Stimulated activated CD4-positive, alpha-beta T cell treated with anti-CD3 and anti-CD28 coated beads, TNF-alpha, amount 100 ng/mL, for 48 hours (primary cell): ENCODE measurements at regions not wholly inside any gene's neighbourhood (a gene's known extent, or its start where the extent isn't known, plus 50 kb on each side); places are given as distances from the start of the nearest gene placed in this dataset.
"Not testable (repeated sequence)": the region's sequence is repeated elsewhere in the genome, so short reads cannot be mapped to it uniquely, and the experiment has no call there.

Experiments used
- DNase-seq, 3 donors: peaks; one replicate each; pipeline ENCODE4 v3.0.0-alpha.2; 2020; ENCODE audit warnings: low read depth in 3 of 3

- no peak for DNase-seq
Observed at GRCh38 chr3:26068890-26069289, 279.0 kb downstream of the OXSM start.

- no peak for DNase-seq
Observed at GRCh38 chr3:26070854-26071253, 281.0 kb downstream of the OXSM start.

GRCh38 chr3:26074080-26074479, 284.2 kb downstream of the OXSM start:
- DNase-seq = no peak

GRCh38 chr3:26078539-26078938, 288.6 kb downstream of the OXSM start:
- DNase-seq = no peak

- no peak for DNase-seq
Observed at GRCh38 chr3:26081166-26081565, 291.3 kb downstream of the OXSM start.

GRCh38 chr3:26081806-26082205, 291.9 kb downstream of the OXSM start:
- DNase-seq = no peak

- DNase-seq = no peak
Observed at GRCh38 chr3:26082911-26083310, 293.0 kb downstream of the OXSM start.

- no peak for DNase-seq
Observed at GRCh38 chr3:26084629-26085028, 294.7 kb downstream of the OXSM start.

- no peak for DNase-seq
Observed at GRCh38 chr3:26087751-26088150, 297.9 kb downstream of the OXSM start.

- DNase-seq = no peak
Observed at GRCh38 chr3:26089249-26089648, 299.4 kb downstream of the OXSM start.

- DNase-seq = no peak
Observed at GRCh38 chr3:26090589-26090988, 300.7 kb downstream of the OXSM start.

- no peak for DNase-seq
Observed at GRCh38 chr3:26091096-26091495, 301.2 kb downstream of the OXSM start.

- no peak for DNase-seq
Observed at GRCh38 chr3:26091626-26092025, 301.7 kb downstream of the OXSM start.

GRCh38 chr3:26097111-26097510, 307.2 kb downstream of the OXSM start:
- DNase-seq = not testable (repeated sequence)

GRCh38 chr3:26099692-26100091, 309.8 kb downstream of the OXSM start:
- no peak for DNase-seq

GRCh38 chr3:26100176-26100575, 310.3 kb downstream of the OXSM start:
- no peak for DNase-seq

GRCh38 chr3:26102376-26102775, 312.5 kb downstream of the OXSM start:
- DNase-seq = no peak

GRCh38 chr3:26104851-26105251, 315.0 kb downstream of the OXSM start:
- no peak for DNase-seq

GRCh38 chr3:26105261-26105660, 315.4 kb downstream of the OXSM start:
- DNase-seq = no peak

- no peak for DNase-seq
Observed at GRCh38 chr3:26106228-26106627, 316.3 kb downstream of the OXSM start.

- DNase-seq = no peak
Observed at GRCh38 chr3:26108846-26109489, 319.1 kb downstream of the OXSM start.

GRCh38 chr3:26114851-26115250, 325.0 kb downstream of the OXSM start:
- no peak for DNase-seq

GRCh38 chr3:26118165-26118564, 328.3 kb downstream of the OXSM start:
- DNase-seq = no peak

GRCh38 chr3:26132942-26133341, 343.1 kb downstream of the OXSM start:
- no peak for DNase-seq
